ENCODE measurements at regions not wholly inside any gene's neighbourhood (a gene's known extent, or its start where the extent isn't known, plus 50 kb on each side); places are given as distances from the start of the nearest gene placed in this dataset.

- no peak for TF ChIP-seq ZFP3 (CRISPR knock-in tag; IDR thresholded peaks at IDR 0.05)
- TF ChIP-seq POU6F1 (CRISPR knock-in tag; IDR thresholded peaks at IDR 0.05; ENCODE audit: borderline replicate concordance, low read depth) = no peak
- no peak for TF ChIP-seq CSRNP3 (CRISPR knock-in tag; IDR thresholded peaks at IDR 0.05)
- no peak for TF ChIP-seq ISL1 (CRISPR knock-in tag; IDR thresholded peaks at IDR 0.05)
- no peak for TF ChIP-seq BACH2 (CRISPR knock-in tag; IDR thresholded peaks at IDR 0.05; ENCODE audit: borderline replicate concordance)
- TF ChIP-seq CSDC2 (CRISPR knock-in tag; IDR thresholded peaks at IDR 0.05) = no peak
- no peak for TF ChIP-seq OSR1 (CRISPR knock-in tag; IDR thresholded peaks at IDR 0.05)
- no peak for TF ChIP-seq TCF4 (CRISPR knock-in tag; IDR thresholded peaks at IDR 0.05; ENCODE audit: borderline replicate concordance)
- no peak for TF ChIP-seq CREB5 (CRISPR knock-in tag; IDR thresholded peaks at IDR 0.05; ENCODE audit: low read depth)
- no peak for TF ChIP-seq TOX (CRISPR knock-in tag; IDR thresholded peaks at IDR 0.05; ENCODE audit: borderline replicate concordance)
- TF ChIP-seq ZNF8 (CRISPR knock-in tag; IDR thresholded peaks at IDR 0.05) = no peak
- no peak for TF ChIP-seq ZNF565 (CRISPR knock-in tag; conservative IDR thresholded peaks at IDR 0.05; ENCODE audit: low read depth)
- no peak for TF ChIP-seq TSHZ2 (CRISPR knock-in tag; IDR thresholded peaks at IDR 0.05)
- no peak for TF ChIP-seq GLIS3 (CRISPR knock-in tag; IDR thresholded peaks at IDR 0.05)
- TF ChIP-seq PATZ1 (CRISPR knock-in tag; IDR thresholded peaks at IDR 0.05; ENCODE audit: borderline replicate concordance) = no peak
Measured at GRCh38 chr1:25146451-25146855, 85.8 kb downstream of the SYF2 start.

GRCh38 chr1:25145775-25146393 is 86.4 kb downstream of the SYF2 start:
- ATAC-seq = no peak

More at GRCh38 chr1:25146451-25146855, 85.8 kb downstream of the SYF2 start:
- ATAC-seq = no peak

More at GRCh38 chr1:25145775-25146393, 86.4 kb downstream of the SYF2 start:
- TF ChIP-seq ESRRG (CRISPR knock-in tag; IDR thresholded peaks at IDR 0.05) = no peak
- no peak for TF ChIP-seq ZFP3 (CRISPR knock-in tag; IDR thresholded peaks at IDR 0.05)
- no peak for TF ChIP-seq TOX (CRISPR knock-in tag; IDR thresholded peaks at IDR 0.05; ENCODE audit: borderline replicate concordance)
- TF ChIP-seq CSRNP3 (CRISPR knock-in tag; IDR thresholded peaks at IDR 0.05) = no peak
- TF ChIP-seq SNAI2 (CRISPR knock-in tag; IDR thresholded peaks at IDR 0.05) = no peak
- no peak for TF ChIP-seq ISL1 (CRISPR knock-in tag; IDR thresholded peaks at IDR 0.05)
- TF ChIP-seq TCF4 (CRISPR knock-in tag; IDR thresholded peaks at IDR 0.05; ENCODE audit: borderline replicate concordance) = no peak
- no peak for TF ChIP-seq ZNF70 (CRISPR knock-in tag; IDR thresholded peaks at IDR 0.05)
- no peak for TF ChIP-seq ARNTL (CRISPR knock-in tag; IDR thresholded peaks at IDR 0.05; ENCODE audit: borderline replicate concordance, low read depth)
- no peak for TF ChIP-seq CSDC2 (CRISPR knock-in tag; IDR thresholded peaks at IDR 0.05)
- no peak for TF ChIP-seq ZNF8 (CRISPR knock-in tag; IDR thresholded peaks at IDR 0.05)
